Natural killer cell (primary cell): ENCODE measurements at regions not wholly inside any gene's neighbourhood (a gene's known extent, or its start where the extent isn't known, plus 50 kb on each side); places are given as distances from the start of the nearest gene placed in this dataset.

ENCODE experiments used
- ATAC-seq, 3 donors: fragments of 150-1000 bp in 2 of 3; fragments of 200-7000 bp in 1 of 3; cut with Tn5 transposase; 1 replicate in 1 of 3; 2 replicates in 2 of 3; pipeline ENCODE4 v1.10.0; 2021; ENCODE audit warnings: mild to moderate bottlenecking in 2 of 3, moderate library complexity in 2 of 3
- DNase-seq, 2 donors: peaks; one replicate each; pipeline versions ENCODE4 v3.0.0 to v3.0.0-alpha.2; 2013 to 2021; ENCODE audit warnings: mixed read lengths in 1 of 2
- H3K27ac ChIP-seq: one replicate; pipeline ENCODE4 v1.5.1; 2013; ENCODE audit warnings: mild to moderate bottlenecking, low read length
- H3K27me3 ChIP-seq: one replicate; pipeline ENCODE4 v1.6.1; 2013; ENCODE audit warnings: low read length; ENCODE audit not compliant: control insufficient read depth, insufficient read depth
- H3K36me3 ChIP-seq: one replicate; pipeline ENCODE4 v1.6.1; 2013; ENCODE audit warnings: low read length; ENCODE audit not compliant: control insufficient read depth, insufficient read depth
- H3K4me1 ChIP-seq: one replicate; pipeline ENCODE4 v1.6.1; 2013; ENCODE audit warnings: low read length; ENCODE audit not compliant: control insufficient read depth, insufficient read depth
- H3K4me3 ChIP-seq: one replicate; pipeline ENCODE4 v1.5.1; 2013; ENCODE audit warnings: low read length
- H3K9me3 ChIP-seq: one replicate; pipeline ENCODE4 v1.6.1; 2013; ENCODE audit warnings: low read length; ENCODE audit not compliant: control insufficient read depth, insufficient read depth
- H3K27ac Mint-ChIP-seq, 2 donors: one replicate each; pipeline ENCODE4 v1.8.0; 2022; ENCODE audit warnings: mild to moderate bottlenecking in 2 of 2, mixed read lengths in 2 of 2, moderate library complexity in 1 of 2
- H3K27me3 Mint-ChIP-seq, 2 donors: one replicate each; pipeline ENCODE4 v1.8.0; 2022; ENCODE audit warnings: low read depth in 2 of 2, mixed read lengths in 2 of 2
- H3K36me3 Mint-ChIP-seq: one replicate; pipeline ENCODE4 v1.8.0; 2022; ENCODE audit warnings: mixed read lengths
- H3K4me1 Mint-ChIP-seq, 2 donors: one replicate each; pipeline ENCODE4 v1.8.0; 2022; ENCODE audit warnings: mixed read lengths in 2 of 2
- H3K4me3 Mint-ChIP-seq: one replicate; pipeline ENCODE4 v1.8.0; 2022; ENCODE audit warnings: mild to moderate bottlenecking, moderate library complexity, mixed read lengths
- H3K9me3 Mint-ChIP-seq, 2 donors: one replicate each; pipeline ENCODE4 v1.8.0; 2022; ENCODE audit warnings: mixed read lengths in 2 of 2
- CTCF ChIP-seq: fragments of 200-600 bp; IDR thresholded peaks from one replicate; pipeline ENCODE4 v1.8.0; 2022; ENCODE audit warnings: antibody characterized with exemption
- WGBS: methylation state at CpG from one replicate; pipeline ENCODE4 v1.1.7; 2013; ENCODE audit warnings: missing lambda C conversion rate; ENCODE audit not compliant: insufficient coverage; 5-methylcytosine and 5-hydroxymethylcytosine counted together
- intact Hi-C: fragments of 100-400 bp; cut with micrococcal nuclease; formaldehyde crosslinking; loops from one replicate; pipeline ENCODE4 v1.14.2; 2022

GRCh38 chr4:96879527-96879926 lies 1039.6 kb downstream of the PDHA2 start:
- ATAC-seq (no peak), DNase-seq (no peak)
- peaks cover 5% of the 10 kb centered on the region for H3K9me3 ChIP-seq
- no peak overlapping the region for H3K27ac ChIP-seq
- no peak overlapping the region for H3K4me3 ChIP-seq
- H3K27me3 Mint-ChIP-seq, result no peaks in the 10 kb centered on the region
- 43% methylated on average over 1 of the region's 2 CpGs for WGBS
- peaks cover 15 to 20% of the 10 kb centered on the region in 2 donors for H3K9me3 Mint-ChIP-seq
- H3K27ac Mint-ChIP-seq, result no peak overlapping the region
- H3K36me3 Mint-ChIP-seq, result peaks cover 8% of the 10 kb centered on the region
- H3K27me3 ChIP-seq, result no peaks in the 10 kb centered on the region
- H3K4me1 Mint-ChIP-seq, result no peaks in the 10 kb centered on the region
- no peak overlapping the region for H3K4me3 Mint-ChIP-seq
- TF ChIP-seq CTCF, result no peak
- intact Hi-C loops, result no loop called here
- no peaks in the 10 kb centered on the region for H3K4me1 ChIP-seq
- no peaks in the 10 kb centered on the region for H3K36me3 ChIP-seq

GRCh38 chr4:96887857-96888256 lies 1048.0 kb downstream of the PDHA2 start:
- H3K4me3 Mint-ChIP-seq, result no peak overlapping the region
- WGBS, result 80% methylated on average over 3 of the region's 3 CpGs
- Histone ChIP-seq H3K4me3 (no peak overlapping the region), H3K9me3 (no peaks in the 10 kb centered on the region), H3K4me1 (no peaks in the 10 kb centered on the region), H3K27me3 (no peaks in the 10 kb centered on the region), H3K36me3 (no peaks in the 10 kb centered on the region), H3K27ac (no peak overlapping the region)
- DNase-seq (no peak), ATAC-seq (no peak)
- no peaks in the 10 kb centered on the region for H3K27me3 Mint-ChIP-seq
- intact Hi-C loops, result no loop called here
- no peak overlapping the region for H3K27ac Mint-ChIP-seq
- peaks cover 8% of the 10 kb centered on the region for H3K36me3 Mint-ChIP-seq
- peaks cover 13 to 15% of the 10 kb centered on the region in 2 donors for H3K9me3 Mint-ChIP-seq
- no peak for TF ChIP-seq CTCF
- no peaks in the 10 kb centered on the region for H3K4me1 Mint-ChIP-seq

GRCh38 chr4:96894621-96895020 lies 1054.7 kb downstream of the PDHA2 start:
- intact Hi-C loops, result no loop called here
- Mint-ChIP-seq H3K36me3 (peaks cover 8% of the 10 kb centered on the region), H3K27me3 (no peaks in the 10 kb centered on the region), H3K4me3 (no peak overlapping the region), H3K4me1 (no peaks in the 10 kb centered on the region), H3K9me3 (peaks cover 14 to 26% of the 10 kb centered on the region in 2 donors), H3K27ac (no peak overlapping the region)
- no peak for ATAC-seq
- no CpG with 5 or more reads among the region's 2 CpGs for WGBS
- H3K36me3 ChIP-seq, result no peaks in the 10 kb centered on the region
- H3K27ac ChIP-seq, result no peak overlapping the region
- no peaks in the 10 kb centered on the region for H3K9me3 ChIP-seq
- no peaks in the 10 kb centered on the region for H3K4me1 ChIP-seq
- no peak overlapping the region for H3K4me3 ChIP-seq
- no peaks in the 10 kb centered on the region for H3K27me3 ChIP-seq
- no peak for DNase-seq
- no peak for TF ChIP-seq CTCF

- Mint-ChIP-seq H3K9me3 (peaks cover 9 to 22% of the 10 kb centered on the region in 2 donors), H3K4me3 (no peak overlapping the region), H3K4me1 (no peaks in the 10 kb centered on the region), H3K27ac (no peak overlapping the region), H3K27me3 (no peaks in the 10 kb centered on the region), H3K36me3 (no peaks in the 10 kb centered on the region)
- Histone ChIP-seq H3K27me3 (no peaks in the 10 kb centered on the region), H3K9me3 (no peaks in the 10 kb centered on the region), H3K4me1 (no peaks in the 10 kb centered on the region), H3K4me3 (no peak overlapping the region), H3K27ac (no peak overlapping the region), H3K36me3 (no peaks in the 10 kb centered on the region)
- ATAC-seq (no peak), DNase-seq (no peak)
- intact Hi-C loops, result no loop called here
- TF ChIP-seq CTCF, result no peak
- no CpG with 5 or more reads among the region's 1 CpG for WGBS
These were observed 1055.9 kb downstream of the PDHA2 start for GRCh38 chr4:96895826-96896225.
